Tibial nerve (tissue), 3 donors: ENCODE measurements at regions not wholly inside any gene's neighbourhood (a gene's known extent, or its start where the extent isn't known, plus 50 kb on each side); places are given as distances from the start of the nearest gene placed in this dataset.

Experiments
- POLR2A ChIP-seq, 2 donors: fragments of 450-650 bp; IDR thresholded peaks; one replicate each; pipeline ENCODE4 v1.6.1; 2017; ENCODE audit warnings: antibody characterized with exemption in 2 of 2, mild to moderate bottlenecking in 2 of 2, moderate library complexity in 2 of 2
- TF ChIP-seq, protein P1 (sequence below), 5 experiments: fragments of 200-600 bp in 3 of 5; fragments of 450-650 bp in 2 of 5; sonication (generic) in 3 of 5; IDR thresholded peaks; one replicate each; pipeline ENCODE4 v1.5.1; 2016 to 2019; ENCODE audit warnings: antibody characterized with exemption in 5 of 5, mild to moderate bottlenecking in 3 of 5, moderate library complexity in 2 of 5

DNA sequence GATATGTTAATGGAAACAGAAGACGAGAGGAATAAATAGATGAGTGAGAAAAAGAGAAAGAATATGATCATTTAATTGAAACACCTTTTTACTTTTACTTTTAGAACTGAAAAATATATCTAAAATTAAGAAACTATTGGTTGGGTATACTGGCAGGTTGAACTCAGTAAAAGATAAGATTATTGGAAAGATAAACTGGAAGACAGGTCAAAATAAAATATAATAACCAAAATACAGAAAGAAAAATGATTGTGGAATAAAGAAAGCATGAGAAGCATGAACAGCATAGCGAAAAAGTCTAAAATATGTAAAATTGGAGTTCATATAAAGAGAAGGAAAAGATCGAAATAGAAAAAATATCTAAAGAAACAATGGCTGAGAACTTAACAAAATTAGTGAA, 242.2 kb upstream of the MIR17HG start:
- TF ChIP-seq, protein P1, sequence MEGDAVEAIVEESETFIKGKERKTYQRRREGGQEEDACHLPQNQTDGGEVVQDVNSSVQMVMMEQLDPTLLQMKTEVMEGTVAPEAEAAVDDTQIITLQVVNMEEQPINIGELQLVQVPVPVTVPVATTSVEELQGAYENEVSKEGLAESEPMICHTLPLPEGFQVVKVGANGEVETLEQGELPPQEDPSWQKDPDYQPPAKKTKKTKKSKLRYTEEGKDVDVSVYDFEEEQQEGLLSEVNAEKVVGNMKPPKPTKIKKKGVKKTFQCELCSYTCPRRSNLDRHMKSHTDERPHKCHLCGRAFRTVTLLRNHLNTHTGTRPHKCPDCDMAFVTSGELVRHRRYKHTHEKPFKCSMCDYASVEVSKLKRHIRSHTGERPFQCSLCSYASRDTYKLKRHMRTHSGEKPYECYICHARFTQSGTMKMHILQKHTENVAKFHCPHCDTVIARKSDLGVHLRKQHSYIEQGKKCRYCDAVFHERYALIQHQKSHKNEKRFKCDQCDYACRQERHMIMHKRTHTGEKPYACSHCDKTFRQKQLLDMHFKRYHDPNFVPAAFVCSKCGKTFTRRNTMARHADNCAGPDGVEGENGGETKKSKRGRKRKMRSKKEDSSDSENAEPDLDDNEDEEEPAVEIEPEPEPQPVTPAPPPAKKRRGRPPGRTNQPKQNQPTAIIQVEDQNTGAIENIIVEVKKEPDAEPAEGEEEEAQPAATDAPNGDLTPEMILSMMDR (IDR thresholded peaks at IDR 0.05): no peak
- no peak for TF ChIP-seq POLR2A (IDR thresholded peaks at IDR 0.05)
